Vagina (tissue), 2 donors: ENCODE measurements at regions not wholly inside any gene's neighbourhood (a gene's known extent, or its start where the extent isn't known, plus 50 kb on each side); places are given as distances from the start of the nearest gene placed in this dataset.
A peak's percentile ranks its signal among the peaks of the same experiment; 100 is the strongest.

Experiments used
- DNase-seq, 2 donors: peaks; one replicate each; pipeline ENCODE4 v3.0.0-alpha.2; 2017; ENCODE audit errors: extremely low spot score in 2 of 2
- H3K27ac ChIP-seq: fragments of 200-600 bp; sonication (generic); one replicate; pipeline ENCODE4 v1.5.1; 2019
- H3K27me3 ChIP-seq: fragments of 200-600 bp; sonication (generic); one replicate; pipeline ENCODE4 v1.5.1; 2019
- H3K36me3 ChIP-seq, 2 donors: fragments of 200-600 bp; sonication (generic); one replicate each; pipeline ENCODE4 v1.5.1; 2017 to 2019
- H3K4me1 ChIP-seq: fragments of 200-600 bp; sonication (generic); one replicate; pipeline ENCODE4 v1.5.1; 2019
- H3K4me3 ChIP-seq, 2 donors: fragments of 200-600 bp; sonication (generic); 1 replicate in 1 of 2; 2 replicates in 1 of 2; pipeline ENCODE4 v1.5.1; 2016 to 2019
- H3K9me3 ChIP-seq: fragments of 200-600 bp; sonication (generic); one replicate; pipeline ENCODE4 v1.5.1; 2019
- CTCF ChIP-seq, 3 experiments: fragments of 450-650 bp in 2 of 3; fragments of 200-600 bp in 1 of 3; sonication (generic) in 1 of 3; IDR thresholded peaks; one replicate each; pipeline ENCODE4 v1.5.1; 2017 to 2019; ENCODE audit warnings: antibody characterized with exemption in 3 of 3, mild to moderate bottlenecking in 2 of 3, moderate library complexity in 2 of 3
- POLR2A ChIP-seq, 2 donors: fragments of 450-650 bp; IDR thresholded peaks; one replicate each; pipeline ENCODE4 v1.6.1; 2017; ENCODE audit warnings: antibody characterized with exemption in 2 of 2, mild to moderate bottlenecking in 2 of 2, moderate library complexity in 2 of 2
- POLR2AphosphoS5 ChIP-seq, 2 donors: sonication (generic); formaldehyde crosslinking; IDR thresholded peaks; one replicate each; pipeline ENCODE4 v1.9.0; 2017; ENCODE audit warnings: antibody characterized with exemption in 2 of 2, mild to moderate bottlenecking in 2 of 2, low read depth in 1 of 2; ENCODE audit not compliant: insufficient read depth in 1 of 2
- intact Hi-C: fragments of 100-400 bp; cut with DNase I; formaldehyde crosslinking; loops from one replicate; pipeline ENCODE4 v1.15.1; 2023

- peaks cover 13% of the 10 kb centered on the region for H3K4me1 ChIP-seq
- H3K27ac ChIP-seq, result no peak overlapping the region
- H3K9me3 ChIP-seq, result no peaks in the 10 kb centered on the region
- H3K4me3 ChIP-seq, result no peak overlapping the region
- TF ChIP-seq POLR2AphosphoS5 (IDR thresholded peaks at IDR 0.05; ENCODE audit: insufficient read depth in 1 of 2, low read depth in 1 of 2) (no peak), CTCF (IDR thresholded peaks at IDR 0.05) (peak in 1 of 3 experiments; percentile 14), POLR2A (IDR thresholded peaks at IDR 0.05) (no peak)
- H3K36me3 ChIP-seq, result no peaks in the 10 kb centered on the region
- intact Hi-C loops, result no loop called here
- H3K27me3 ChIP-seq, result no peaks in the 10 kb centered on the region
- DNase-seq, result no peak
Observed at GRCh38 chr1:94599095-94599813, 57.7 kb upstream of the F3 start.

- no peak overlapping the region for H3K4me3 ChIP-seq
- DNase-seq, result no peak
- H3K27ac ChIP-seq, result no peak overlapping the region
- H3K9me3 ChIP-seq, result no peaks in the 10 kb centered on the region
- peaks cover 13% of the 10 kb centered on the region for H3K4me1 ChIP-seq
- no peaks in the 10 kb centered on the region for H3K27me3 ChIP-seq
- intact Hi-C loops, result no loop called here
- TF ChIP-seq POLR2AphosphoS5 (IDR thresholded peaks at IDR 0.05; ENCODE audit: insufficient read depth in 1 of 2, low read depth in 1 of 2), result no peak
- TF ChIP-seq POLR2A (IDR thresholded peaks at IDR 0.05), result no peak
- no peaks in the 10 kb centered on the region for H3K36me3 ChIP-seq
Observed at GRCh38 chr1:94597701-94598100, 56.1 kb upstream of the F3 start.

GRCh38 chr1:94596260-94596659, 54.7 kb upstream of the F3 start:
- Histone ChIP-seq H3K27ac (no peak overlapping the region), H3K36me3 (no peaks in the 10 kb centered on the region), H3K27me3 (no peaks in the 10 kb centered on the region), H3K4me3 (no peak overlapping the region), H3K4me1 (peaks cover 13% of the 10 kb centered on the region), H3K9me3 (no peaks in the 10 kb centered on the region)
- intact Hi-C loops, result no loop called here
- TF ChIP-seq POLR2AphosphoS5 (IDR thresholded peaks at IDR 0.05; ENCODE audit: insufficient read depth in 1 of 2, low read depth in 1 of 2) (no peak), POLR2A (IDR thresholded peaks at IDR 0.05) (no peak), CTCF (IDR thresholded peaks at IDR 0.05) (no peak)
- no peak for DNase-seq

- no peak overlapping the region for H3K27ac ChIP-seq
- intact Hi-C loops, result no loop called here
- TF ChIP-seq POLR2A (IDR thresholded peaks at IDR 0.05), result no peak
- peak in 1 of 2 donors; percentile 32 for TF ChIP-seq POLR2AphosphoS5 (IDR thresholded peaks at IDR 0.05; ENCODE audit: insufficient read depth in 1 of 2, low read depth in 1 of 2)
- H3K36me3 ChIP-seq, result no peaks in the 10 kb centered on the region
- DNase-seq, result no peak
- peaks cover 19% of the 10 kb centered on the region for H3K4me1 ChIP-seq
- H3K27me3 ChIP-seq, result no peaks in the 10 kb centered on the region
- no peak overlapping the region for H3K4me3 ChIP-seq
- no peaks in the 10 kb centered on the region for H3K9me3 ChIP-seq
Observed at GRCh38 chr1:94595658-94596057, 54.1 kb upstream of the F3 start.

- Histone ChIP-seq H3K27ac (no peak overlapping the region), H3K4me1 (peaks cover 32% of the 10 kb centered on the region), H3K9me3 (no peaks in the 10 kb centered on the region), H3K4me3 (no peak overlapping the region), H3K36me3 (no peaks in the 10 kb centered on the region), H3K27me3 (no peaks in the 10 kb centered on the region)
- TF ChIP-seq POLR2A (IDR thresholded peaks at IDR 0.05), result no peak
- no peak for TF ChIP-seq CTCF (IDR thresholded peaks at IDR 0.05)
- no peak for TF ChIP-seq POLR2AphosphoS5 (IDR thresholded peaks at IDR 0.05; ENCODE audit: insufficient read depth in 1 of 2, low read depth in 1 of 2)
- intact Hi-C loops, result no loop called here
- no peak for DNase-seq
Observed at GRCh38 chr1:94593611-94594010, 52.1 kb upstream of the F3 start.

- no peaks in the 10 kb centered on the region for H3K27me3 ChIP-seq
- H3K27ac ChIP-seq, result no peak overlapping the region
- H3K36me3 ChIP-seq, result no peaks in the 10 kb centered on the region
- H3K4me3 ChIP-seq, result no peak overlapping the region
- no peak for DNase-seq
- TF ChIP-seq CTCF (IDR thresholded peaks at IDR 0.05) (no peak), POLR2A (IDR thresholded peaks at IDR 0.05) (no peak), POLR2AphosphoS5 (IDR thresholded peaks at IDR 0.05; ENCODE audit: insufficient read depth in 1 of 2, low read depth in 1 of 2) (no peak)
- no peaks in the 10 kb centered on the region for H3K9me3 ChIP-seq
- peaks cover 32% of the 10 kb centered on the region for H3K4me1 ChIP-seq
- intact Hi-C loops, result no loop called here
Observed at GRCh38 chr1:94592571-94592920, 51.0 kb upstream of the F3 start.
